ENCODE measurements at regions not wholly inside any gene's neighbourhood (a gene's known extent, or its start where the extent isn't known, plus 50 kb on each side); places are given as distances from the start of the nearest gene placed in this dataset.

DNA sequence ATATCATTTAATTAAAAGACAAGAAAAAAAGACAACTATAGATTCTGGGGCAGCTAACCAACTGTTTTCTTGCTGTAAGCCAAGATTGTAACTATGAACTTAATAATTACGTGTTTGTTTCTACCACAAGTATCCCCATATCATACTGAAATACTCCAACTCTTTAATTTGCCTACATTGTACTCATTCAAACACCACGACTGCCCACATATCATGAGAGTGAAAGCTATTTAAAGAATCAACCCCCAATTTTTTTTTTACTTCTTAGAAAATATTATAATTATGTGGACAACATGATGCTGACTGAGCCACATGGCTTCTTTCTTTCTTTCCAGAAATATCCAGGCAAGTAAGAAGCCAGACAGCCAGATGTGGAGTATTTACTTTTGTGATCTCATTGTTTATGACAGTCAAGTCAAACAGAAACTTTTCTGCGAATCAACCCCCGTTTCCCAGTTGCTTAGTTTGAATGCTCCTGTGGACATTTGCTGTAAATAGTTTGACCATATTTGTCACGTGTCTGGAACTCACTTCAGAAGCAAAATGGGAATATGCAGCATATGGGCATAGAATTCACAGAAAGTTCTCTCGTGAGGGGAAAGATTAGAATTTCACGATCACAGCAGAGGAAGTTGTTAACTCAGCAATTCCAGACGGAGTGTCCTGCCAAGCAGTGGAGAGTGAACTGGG, 126.8 kb upstream of the PSMD7 start:
- no peak for DNase-seq

DNA sequence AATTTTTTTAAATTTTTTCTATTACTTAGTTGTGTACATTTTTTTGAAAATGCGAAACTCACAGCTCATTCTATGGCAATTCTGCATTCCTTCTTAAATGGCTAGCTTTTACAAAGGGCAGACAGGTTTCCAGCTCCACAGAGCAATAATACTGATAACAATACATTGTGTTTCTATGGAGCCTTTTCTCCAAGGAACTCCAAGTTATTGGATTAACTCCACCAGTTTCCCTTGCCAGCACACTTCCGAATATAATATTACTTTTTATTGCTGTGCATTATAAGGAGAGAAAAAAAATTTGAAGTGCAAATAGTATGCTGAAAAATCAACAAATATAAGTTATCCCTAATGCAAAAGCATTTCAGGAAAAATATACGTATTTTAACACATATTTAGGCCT, 127.5 kb upstream of the PSMD7 start:
- DNase-seq = no peak

DNA sequence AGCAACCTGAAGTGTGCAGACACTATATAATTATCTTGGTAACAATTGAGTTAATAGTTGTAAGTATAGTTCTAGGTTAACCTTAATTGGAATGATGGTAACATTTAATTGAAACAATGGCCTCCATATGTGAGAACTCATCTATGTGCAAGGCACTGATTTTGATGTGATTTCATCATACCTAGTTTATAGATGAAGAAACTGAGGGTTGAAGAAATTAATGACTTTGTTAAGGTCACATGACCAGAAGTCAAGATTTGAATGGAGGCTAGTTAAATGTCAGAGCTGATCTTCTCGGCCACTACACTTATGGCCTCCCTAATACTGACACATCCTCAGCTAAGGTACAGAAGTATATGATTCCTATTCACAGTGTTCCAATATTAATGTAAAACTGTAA, 128.2 kb upstream of the PSMD7 start:
- no peak for DNase-seq

DNA sequence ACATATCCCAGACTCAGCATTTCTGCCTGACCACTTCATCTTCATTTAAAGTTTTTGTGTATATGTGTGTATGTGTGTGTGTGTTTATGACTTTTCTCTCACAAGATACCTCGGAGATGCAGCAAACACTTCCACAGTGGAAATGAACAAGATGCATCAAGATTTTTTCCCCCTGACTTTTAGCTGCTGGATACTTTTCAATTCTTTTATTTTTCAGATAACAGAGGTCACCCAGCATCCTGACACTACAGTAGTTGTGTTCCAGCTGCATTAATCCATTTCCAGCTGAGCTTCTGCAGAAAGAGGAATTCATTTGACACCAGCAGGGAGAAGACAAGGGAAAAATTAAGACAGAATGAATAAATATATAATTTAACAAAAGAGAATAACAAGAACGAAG, 130.2 kb upstream of the PSMD7 start:
- no peak for DNase-seq

DNA sequence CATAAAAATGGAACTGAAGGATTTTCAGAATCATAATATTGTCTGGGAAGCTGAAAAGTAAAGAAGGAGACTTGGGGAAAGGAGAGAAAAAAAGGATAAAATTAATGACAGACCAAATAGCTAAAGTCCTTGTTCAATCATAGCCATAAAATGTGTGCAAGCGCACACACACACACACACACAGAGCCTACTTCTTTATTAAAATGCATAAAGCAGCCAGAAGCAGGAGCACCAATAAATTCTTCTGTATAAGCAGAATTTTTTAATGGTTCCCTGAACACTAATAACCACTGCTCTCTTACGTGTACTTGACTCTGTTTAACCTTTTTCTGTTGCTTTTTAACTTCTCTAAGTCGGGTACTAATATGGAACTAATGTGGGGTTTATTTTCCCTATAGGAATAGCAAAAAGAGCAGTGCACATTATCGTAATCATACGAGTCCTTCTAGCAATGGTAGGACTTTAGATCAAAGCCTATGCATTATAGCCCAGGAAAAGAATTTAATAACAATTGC, 131.0 kb upstream of the PSMD7 start:
- no peak for DNase-seq

DNA sequence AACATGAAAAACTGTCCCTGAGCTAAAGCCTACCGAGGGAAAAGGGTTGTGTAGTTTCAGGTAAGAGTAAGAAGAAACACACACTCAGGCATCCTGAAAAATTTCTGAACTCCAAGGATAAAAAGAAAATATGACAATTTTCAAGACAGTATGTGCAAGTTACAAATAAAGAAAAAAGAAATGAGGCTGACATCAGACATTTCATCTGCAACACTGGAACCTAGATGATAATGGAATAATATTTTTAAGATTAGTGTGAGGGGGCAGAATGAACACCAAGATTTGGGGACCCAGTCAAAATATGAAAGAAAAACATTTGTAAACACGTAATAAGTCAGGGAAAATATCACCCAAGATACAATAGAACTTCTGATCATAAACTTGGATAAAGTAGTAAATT, 135.9 kb upstream of the PSMD7 start:
- no peak for DNase-seq

DNA sequence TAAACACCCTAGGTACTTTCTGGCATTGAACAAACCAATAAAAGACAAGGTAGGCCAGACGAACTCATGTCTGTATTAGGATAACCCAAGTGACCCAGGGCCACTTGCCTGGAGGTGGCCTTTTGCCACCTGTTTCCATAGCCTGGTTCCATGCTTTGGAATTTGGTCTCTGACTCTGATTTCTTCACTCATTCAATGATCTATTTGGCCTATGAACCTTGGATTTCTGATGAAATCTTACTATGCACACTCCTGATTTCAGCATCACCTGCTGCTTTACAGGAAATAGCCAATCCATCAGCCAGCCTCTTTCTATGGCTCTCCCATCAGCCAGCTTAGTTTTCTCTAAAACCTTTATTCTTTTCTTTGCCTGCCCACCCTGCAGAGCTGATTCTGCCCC, 142.8 kb upstream of the PSMD7 start:
- DNase-seq = no peak

DNA sequence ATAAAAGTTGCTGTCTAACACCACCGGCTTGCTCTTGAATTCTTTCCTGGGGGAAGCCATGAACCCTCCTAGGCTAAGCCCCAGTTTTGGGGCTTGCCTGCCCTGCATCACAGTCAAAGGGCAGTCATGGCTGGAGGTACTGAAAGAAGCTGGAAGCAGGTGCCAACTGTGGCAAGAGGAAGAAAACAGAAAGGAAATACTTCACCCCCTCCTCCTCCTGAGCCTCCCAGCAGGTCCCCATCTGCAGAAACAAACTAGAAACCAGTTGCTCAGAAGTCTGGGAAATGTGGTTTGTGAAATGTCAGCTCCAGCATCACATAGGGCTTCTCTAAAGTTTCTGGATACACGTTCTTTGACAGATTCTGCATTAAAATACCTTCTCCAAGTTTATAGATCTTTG, 150.0 kb upstream of the PSMD7 start:
- DNase-seq = no peak

DNA sequence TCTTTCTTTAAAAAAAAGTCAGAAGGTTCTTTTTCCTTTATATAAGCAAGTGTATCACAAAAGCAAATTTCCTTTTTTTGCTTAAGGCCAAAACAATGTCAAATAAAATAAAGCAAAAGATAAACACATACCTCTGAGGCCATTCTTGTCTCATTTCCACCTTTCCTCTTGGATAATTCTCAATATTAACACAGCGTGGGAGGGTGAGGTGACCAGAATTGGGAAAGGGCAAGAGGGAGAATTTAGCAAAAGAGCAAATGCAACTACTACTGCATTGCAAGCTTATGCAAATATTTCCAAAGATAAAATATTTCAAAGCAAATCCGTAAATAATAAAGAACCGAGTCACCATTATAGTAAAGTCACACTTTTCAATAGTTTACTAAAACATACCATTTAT, 153.4 kb upstream of the PSMD7 start:
- no peak for DNase-seq

DNA sequence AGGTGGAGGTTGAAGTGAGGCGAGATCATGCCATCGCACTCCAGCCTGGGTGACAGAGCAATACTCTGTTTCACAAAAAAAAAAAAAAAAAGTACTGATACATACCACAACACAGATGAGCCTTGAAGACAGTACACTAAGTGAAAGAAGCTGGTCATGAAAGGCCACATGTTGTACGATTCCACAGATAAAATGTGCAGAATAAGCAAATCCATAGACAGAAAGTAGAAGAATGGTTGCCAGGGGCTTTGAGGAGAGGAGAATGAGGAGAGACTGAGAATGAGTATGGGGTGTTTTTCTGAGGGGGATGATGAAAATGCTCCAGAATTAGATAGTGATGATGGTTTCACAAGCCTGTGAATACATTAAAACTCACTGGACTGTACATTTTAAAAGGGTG, 155.6 kb upstream of the PSMD7 start:
- no peak for DNase-seq

DNA sequence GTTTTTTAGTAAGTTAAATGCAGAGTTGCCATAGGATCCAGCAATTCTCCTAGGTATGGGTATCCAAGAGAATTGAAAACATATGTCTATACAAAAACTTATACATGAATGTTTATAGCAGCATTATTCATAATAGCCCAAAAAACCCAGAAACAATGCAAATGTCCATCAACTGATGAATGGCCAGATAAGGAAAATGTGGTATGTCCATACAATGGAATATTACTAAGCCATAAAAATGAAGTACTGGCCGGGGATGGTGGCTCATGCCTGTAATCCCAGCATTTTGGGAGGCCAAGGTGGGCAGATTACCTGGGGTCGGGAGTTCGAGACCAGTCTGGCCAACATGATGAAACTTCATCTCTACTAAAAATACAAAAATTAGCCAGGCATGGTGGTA, 156.1 kb upstream of the PSMD7 start:
- DNase-seq = no peak

DNA sequence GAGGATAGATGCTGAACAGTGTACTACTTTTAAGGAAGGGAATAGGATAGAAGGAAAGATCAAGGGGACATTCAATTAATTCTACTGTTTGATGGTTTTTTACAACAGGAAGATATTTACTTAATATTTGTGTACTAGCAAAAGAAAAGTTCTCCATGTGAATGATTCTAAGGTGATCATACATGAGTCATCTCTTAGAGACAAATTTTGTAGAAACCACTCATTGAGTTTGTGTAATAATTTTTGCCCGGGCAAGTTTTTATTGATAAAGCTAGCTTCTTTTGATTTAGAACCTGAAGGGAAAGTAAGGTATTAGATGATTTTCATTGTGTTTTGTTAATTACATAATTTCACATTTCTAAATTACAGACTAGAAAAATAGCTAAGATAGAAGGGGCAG, 172.8 kb upstream of the PSMD7 start:
- no peak for DNase-seq

DNA sequence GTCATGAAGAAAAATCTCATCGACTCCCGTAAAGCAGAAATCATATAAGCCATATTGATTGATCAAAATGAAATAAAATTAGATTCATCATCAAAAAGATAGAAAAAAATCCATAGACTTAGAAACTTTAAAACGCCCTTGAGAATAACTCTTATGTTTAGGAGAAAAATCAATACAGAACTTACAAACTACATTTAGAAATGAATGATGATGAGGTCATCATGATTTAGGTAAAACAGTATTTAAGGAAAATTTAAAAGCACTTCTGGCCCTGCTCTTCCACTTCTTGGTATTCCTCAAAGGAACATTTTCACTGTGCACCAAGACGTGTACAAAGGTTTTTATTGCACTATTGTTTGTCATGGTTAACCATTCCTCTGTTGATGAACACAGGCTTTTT, 173.4 kb upstream of the PSMD7 start:
- no peak for DNase-seq

DNA sequence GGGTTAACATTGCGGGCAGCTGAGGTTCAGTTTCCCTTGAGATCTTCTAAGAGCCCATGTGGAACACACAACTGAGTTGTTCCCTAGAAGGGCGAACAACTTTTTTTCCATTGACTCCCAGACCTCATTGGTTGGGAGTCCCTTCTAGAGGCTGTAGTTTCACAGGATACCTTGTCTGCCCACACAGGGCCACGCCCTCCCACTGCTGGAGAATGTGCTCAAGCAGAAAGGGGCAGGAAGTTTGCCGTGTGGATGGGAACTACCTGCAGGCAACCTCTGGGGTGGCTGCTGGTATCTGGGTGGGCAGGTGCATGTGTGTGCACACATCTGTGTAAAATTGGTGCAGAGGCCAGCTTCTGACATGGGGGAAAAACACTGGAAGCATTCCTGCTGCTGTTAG, 178.8 kb upstream of the PSMD7 start:
- no peak for DNase-seq

DNA sequence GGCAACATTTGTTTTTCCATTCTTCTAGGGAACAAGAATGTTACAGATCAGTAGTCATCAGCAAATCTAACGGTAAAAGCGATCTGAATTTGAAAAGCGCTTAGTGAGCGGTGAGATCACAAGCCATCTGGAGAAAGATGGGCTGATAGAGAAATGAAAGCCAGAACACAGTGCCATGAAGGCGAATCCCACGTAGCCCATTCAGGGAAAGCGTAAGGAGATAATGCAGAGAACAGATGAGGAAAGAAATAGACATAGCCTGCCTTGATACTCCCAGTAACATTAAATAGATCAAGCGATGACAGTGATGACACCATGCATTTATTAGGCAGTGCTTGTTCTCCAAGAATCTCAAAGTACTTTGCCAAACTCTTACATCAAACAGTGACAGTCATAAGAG, 183.1 kb upstream of the PSMD7 start:
- DNase-seq = no peak

DNA sequence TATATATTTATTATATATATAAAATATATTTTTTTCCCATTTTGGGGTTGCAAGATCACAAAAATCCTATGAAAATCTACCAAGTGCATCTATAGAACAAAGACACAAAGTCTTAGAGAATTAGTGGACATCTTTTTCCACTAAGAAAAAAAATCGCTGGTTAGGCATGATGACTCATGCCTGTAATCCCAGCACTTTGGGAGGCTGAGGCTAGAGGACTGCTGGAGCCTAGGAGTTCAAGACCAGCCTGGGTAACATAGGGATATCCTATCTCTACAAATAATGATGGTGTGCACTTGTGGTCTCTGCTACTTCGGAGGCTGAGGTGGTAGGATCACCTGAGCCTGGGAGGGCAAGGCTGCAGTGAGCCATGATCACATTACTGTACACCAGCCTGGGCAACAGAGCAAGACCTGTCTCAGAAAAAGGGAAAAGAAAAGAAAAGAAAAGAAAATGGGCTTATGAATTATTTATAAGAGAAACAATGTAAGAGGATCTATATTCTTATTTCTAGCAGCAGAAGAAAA, 185.1 kb upstream of the PSMD7 start:
- no peak for DNase-seq

DNA sequence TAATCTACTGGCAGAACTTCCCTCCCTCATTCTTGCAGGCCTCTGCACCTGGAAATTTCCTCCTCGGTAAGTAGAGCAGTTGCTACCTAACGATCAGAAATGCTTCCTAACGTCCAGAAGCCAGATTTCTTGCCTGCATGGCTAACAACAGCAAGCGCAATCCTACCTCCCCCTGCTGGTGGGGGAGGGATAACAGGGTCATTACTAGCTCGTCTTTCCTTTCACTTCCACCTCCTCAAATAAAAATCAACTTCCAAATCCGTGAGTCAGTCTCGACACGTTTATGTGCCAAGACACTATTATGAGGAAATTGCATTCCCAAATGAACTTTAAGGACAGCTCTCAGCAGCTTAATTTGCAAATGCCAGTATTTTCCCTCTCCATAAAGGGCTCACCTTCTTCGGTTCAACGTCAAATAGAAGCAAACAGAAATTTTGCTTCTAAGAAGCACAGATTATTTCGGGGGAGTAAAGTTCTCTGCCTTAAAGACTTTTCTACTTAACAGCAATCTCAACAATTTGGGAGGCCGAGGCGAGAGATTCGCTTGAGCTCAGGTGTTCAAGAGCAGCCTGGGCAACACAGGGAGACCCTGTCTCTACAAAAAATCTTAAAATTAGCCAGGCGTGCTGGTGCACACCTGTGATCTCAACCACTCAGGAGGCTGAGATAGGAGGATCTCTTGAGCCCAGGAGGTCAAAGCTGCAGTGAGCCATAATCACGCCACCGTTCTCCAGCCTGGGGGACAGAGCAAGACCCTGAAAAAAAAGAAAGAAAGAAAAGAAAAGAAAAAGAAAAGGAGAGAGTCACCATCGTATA, 188.6 kb upstream of the PSMD7 start:
- no peak for DNase-seq

DNA sequence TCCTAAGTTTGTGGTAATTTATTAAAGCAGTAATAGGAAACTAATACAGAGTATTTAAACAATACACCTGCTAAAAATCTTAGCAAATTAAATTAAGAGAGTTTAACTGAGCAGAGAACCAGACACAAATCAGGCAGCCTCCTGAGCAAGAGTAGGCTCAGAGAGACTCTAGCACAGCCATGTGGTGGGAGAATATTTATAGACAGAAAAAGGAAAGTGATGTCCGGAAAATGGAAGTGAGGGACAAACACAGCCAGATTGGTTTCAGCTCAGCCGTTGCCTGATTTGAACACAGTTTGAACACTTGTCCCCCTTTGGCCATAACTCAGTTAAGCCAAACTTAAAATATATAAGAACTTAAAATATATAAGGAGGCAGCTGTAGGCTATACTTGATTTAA, 192.6 kb upstream of the PSMD7 start:
- DNase-seq = no peak

DNA sequence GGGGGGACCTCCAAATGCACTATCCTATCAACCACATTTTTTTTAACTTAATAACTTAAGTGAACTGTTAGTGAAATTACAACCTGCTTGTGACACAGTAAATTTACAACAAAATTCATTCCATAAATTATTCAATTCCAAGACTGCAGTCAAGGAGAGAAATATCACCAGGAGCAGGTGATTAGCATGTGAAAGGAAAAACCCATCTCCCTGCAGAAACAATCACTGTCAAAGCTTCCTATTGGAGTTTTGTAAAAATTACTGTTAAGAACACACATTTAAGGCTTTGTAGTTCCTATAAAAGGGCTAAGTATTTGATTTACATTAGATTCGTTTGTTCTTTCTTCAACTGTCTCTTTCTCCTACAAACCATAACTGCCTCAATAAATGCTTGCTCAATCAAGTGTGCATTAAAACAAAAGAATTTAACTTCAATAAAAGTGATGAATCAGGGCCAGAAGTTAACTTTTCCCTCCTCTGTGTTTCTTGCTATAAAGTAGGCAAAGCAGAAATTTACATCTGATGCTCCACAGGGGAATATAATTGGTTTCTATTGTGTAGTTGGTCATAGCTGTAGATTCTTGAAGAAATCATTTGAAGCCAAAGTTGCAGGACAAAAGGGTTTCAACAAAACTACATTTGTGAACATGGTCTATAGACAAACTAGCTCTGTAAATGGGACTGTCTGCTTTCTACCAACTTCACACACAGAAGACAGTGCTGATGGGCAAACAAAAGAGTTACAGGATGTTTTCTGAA, 195.1 kb upstream of the PSMD7 start:
- no peak for DNase-seq

DNA sequence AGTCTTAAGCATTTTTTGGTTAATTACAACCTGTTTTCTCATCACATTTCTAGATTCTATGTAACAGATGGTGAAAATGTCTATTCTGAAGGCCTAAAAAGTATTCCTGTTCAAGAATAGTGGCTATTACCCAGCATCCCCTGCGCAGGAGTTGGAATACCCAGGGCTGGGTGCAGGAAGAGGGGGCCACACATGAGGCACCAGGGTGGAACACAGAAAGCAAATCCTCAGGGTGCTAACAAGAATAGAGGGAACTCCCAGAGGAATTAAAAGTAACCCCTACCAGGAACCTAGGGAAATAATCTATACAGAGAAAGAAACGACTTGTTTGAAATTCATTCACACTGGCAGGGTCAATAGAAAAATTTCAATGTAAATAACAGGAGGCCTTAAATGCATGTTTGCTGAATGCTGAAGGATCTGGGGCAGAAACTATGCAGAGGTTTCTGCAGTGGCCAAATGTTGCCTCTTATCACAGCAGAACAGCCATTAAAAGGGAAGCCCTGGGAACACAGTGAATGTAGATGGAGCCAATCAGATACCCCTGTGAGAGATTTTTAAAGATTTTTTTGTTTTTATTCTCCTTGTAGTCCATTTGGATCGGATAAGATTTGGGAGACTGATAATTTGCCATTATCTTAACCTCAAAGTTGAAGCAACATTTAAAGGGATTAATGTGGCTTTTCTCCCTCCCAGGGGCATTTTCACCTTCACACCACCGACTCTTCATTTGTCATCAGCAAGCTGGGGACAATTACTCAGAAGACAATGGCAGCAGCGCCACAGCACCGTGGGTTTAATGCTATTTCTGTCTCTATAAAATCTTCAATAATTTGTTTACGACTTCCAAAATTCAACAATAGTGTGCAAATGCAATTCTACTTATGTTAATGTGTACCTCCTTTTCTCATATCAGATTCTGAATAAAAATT, 196.0 kb upstream of the PSMD7 start:
- no peak for DNase-seq

DNA sequence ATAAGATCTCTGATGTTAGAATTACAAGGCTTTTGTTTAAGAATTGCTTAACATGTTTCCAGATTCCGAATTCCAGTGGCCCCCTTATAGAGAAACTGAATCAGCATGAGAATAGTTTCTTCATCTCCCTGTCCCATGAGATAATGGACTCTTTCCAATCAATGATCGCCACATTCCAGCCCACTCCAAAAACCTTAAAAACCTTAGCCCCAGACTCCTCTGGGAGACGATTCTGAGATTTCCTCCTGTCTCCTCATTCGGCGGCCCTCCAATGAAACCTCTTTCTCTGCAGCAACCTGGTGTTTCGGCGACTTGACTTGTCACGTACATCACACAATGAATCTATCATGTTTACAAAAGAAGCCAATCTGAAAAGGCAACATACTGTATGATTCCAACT, 197.1 kb upstream of the PSMD7 start:
- DNase-seq = no peak

DNA sequence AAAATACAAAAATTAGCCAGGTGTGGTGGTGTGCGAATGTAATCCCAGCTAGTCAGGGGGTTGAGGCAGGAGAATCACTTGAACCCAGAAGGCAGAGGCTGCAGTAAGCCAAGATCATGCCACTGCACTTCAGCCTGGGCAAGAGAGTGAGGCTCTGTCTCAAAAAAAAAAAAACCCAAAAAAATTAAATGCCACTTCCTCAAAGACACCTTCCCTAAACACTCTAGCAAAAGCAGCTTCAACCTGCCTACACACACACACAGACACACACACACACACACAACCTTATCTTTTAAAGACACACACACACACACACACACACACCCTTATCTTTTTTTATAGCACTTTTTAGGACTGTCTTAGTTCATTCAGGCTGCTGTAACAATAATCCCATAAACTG, 201.7 kb upstream of the PSMD7 start:
- DNase-seq = no peak

Measured in stimulated activated naive CD4-positive, alpha-beta T cell treated with Interleukin-2 at 50 U/mL for 16 hours (primary cell).